ENCODE measurements at regions not wholly inside any gene's neighbourhood (a gene's known extent, or its start where the extent isn't known, plus 50 kb on each side); places are given as distances from the start of the nearest gene placed in this dataset.
"Not testable (repeated sequence)": the region's sequence is repeated elsewhere in the genome, so short reads cannot be mapped to it uniquely, and the experiment has no call there.

- DNase-seq: no peak
- Histone ChIP-seq H3K9me3 (ENCODE audit: control insufficient read depth, low read length) (no peaks in the 10 kb centered on the region), H3K4me1 (ENCODE audit: control insufficient read depth in 1 of 2, insufficient read depth in 2 of 2, low read length in 2 of 2) (no peaks in the 10 kb centered on the region), H3K36me3 (ENCODE audit: control insufficient read depth in 1 of 2, insufficient read depth in 2 of 2, low read length in 1 of 2) (no peaks in the 10 kb centered on the region), H3K4me3 (ENCODE audit: low read length in 2 of 2) (no peak overlapping the region), H3K27me3 (ENCODE audit: control insufficient read depth in 1 of 2, insufficient read depth in 2 of 2, low read length in 1 of 2) (no peaks in the 10 kb centered on the region), H3K27ac (ENCODE audit: low read depth in 1 of 2, low read length in 2 of 2) (no peak overlapping the region)
- 64 to 74% methylated on average over 3 of the region's 3 CpGs for WGBS, 2 donors
- intact Hi-C loops (cut with DNase I): no loop called here
- no peak for ATAC-seq (ENCODE audit: low FRiP score)
Measured at GRCh38 chr2:194698012-194698411, 959.0 kb upstream of the SLC39A10 start.

DNA sequence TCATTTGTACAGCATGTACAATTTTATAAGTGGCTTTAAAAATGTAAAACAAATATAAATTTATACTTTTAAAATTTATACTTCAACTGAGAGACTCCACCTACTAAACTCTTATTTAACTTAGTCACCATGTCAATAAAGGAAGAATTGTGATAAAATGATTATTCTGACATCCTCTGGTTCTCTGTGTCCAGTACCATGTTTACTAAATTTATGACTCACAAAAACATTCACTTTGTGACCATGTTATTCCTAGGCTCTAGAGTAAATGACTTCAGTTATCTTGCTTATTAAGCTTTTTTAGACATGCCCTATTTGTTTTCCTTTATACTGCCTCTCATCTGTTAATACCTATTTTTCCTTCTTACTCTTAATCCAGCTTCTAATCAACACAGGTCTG lies 959.6 kb upstream of the SLC39A10 start:
- H3K9me3 ChIP-seq (ENCODE audit: control insufficient read depth, low read length): no peaks in the 10 kb centered on the region
- no peaks in the 10 kb centered on the region for H3K4me1 ChIP-seq (ENCODE audit: control insufficient read depth in 1 of 2, insufficient read depth in 2 of 2, low read length in 2 of 2)
- DNase-seq: no peak
- H3K27ac ChIP-seq (ENCODE audit: low read depth in 1 of 2, low read length in 2 of 2): no peak overlapping the region
- H3K36me3 ChIP-seq (ENCODE audit: control insufficient read depth in 1 of 2, insufficient read depth in 2 of 2, low read length in 1 of 2): no peaks in the 10 kb centered on the region
- H3K27me3 ChIP-seq (ENCODE audit: control insufficient read depth in 1 of 2, insufficient read depth in 2 of 2, low read length in 1 of 2): no peaks in the 10 kb centered on the region
- no peak for ATAC-seq (ENCODE audit: low FRiP score)
- intact Hi-C loops (cut with DNase I): no loop called here
- H3K4me3 ChIP-seq (ENCODE audit: low read length in 2 of 2): no peak overlapping the region

GRCh38 chr2:194696690-194697089 lies 960.3 kb upstream of the SLC39A10 start:
- Histone ChIP-seq H3K27ac (ENCODE audit: low read depth in 1 of 2, low read length in 2 of 2) (no peak overlapping the region), H3K27me3 (ENCODE audit: control insufficient read depth in 1 of 2, insufficient read depth in 2 of 2, low read length in 1 of 2) (no peaks in the 10 kb centered on the region), H3K36me3 (ENCODE audit: control insufficient read depth in 1 of 2, insufficient read depth in 2 of 2, low read length in 1 of 2) (no peaks in the 10 kb centered on the region), H3K4me1 (ENCODE audit: control insufficient read depth in 1 of 2, insufficient read depth in 2 of 2, low read length in 2 of 2) (no peaks in the 10 kb centered on the region), H3K4me3 (ENCODE audit: low read length in 2 of 2) (no peak overlapping the region), H3K9me3 (ENCODE audit: control insufficient read depth, low read length) (no peaks in the 10 kb centered on the region)
- ATAC-seq (ENCODE audit: low FRiP score): no peak
- intact Hi-C loops (cut with DNase I): no loop called here
- no peak for DNase-seq

DNA sequence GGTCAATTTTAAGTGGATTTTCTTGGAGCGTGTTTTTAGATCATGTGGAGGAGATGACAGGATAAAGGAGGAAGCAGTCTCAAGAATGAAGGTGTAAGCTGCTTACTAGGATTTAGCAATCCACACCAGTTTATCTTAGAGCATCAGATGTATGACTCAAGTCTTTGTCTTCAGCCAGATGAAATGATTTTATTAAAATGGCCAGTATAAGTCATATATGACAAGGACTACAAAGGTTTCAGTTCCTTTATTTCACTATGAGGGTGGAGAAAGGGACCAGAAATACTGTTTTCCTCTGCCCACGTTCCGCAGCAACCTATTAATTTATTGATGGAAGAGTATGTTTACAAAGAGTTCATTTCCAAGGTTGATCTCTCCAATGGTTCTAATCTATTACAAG lies 970.5 kb upstream of the SLC39A10 start:
- no peak overlapping the region for H3K4me3 ChIP-seq (ENCODE audit: low read length in 2 of 2)
- WGBS, 2 donors: 76 to 77% methylated on average over 3 of the region's 3 CpGs

GRCh38 chr2:194674043-194674442 lies 983.0 kb upstream of the SLC39A10 start:
- Histone ChIP-seq H3K27me3 (ENCODE audit: control insufficient read depth in 1 of 2, insufficient read depth in 2 of 2, low read length in 1 of 2) (no peaks in the 10 kb centered on the region), H3K4me1 (ENCODE audit: control insufficient read depth in 1 of 2, insufficient read depth in 2 of 2, low read length in 2 of 2) (no peaks in the 10 kb centered on the region), H3K27ac (ENCODE audit: low read depth in 1 of 2, low read length in 2 of 2) (no peak overlapping the region), H3K36me3 (ENCODE audit: control insufficient read depth in 1 of 2, insufficient read depth in 2 of 2, low read length in 1 of 2) (no peaks in the 10 kb centered on the region), H3K4me3 (ENCODE audit: low read length in 2 of 2) (no peak overlapping the region), H3K9me3 (ENCODE audit: control insufficient read depth, low read length) (no peaks in the 10 kb centered on the region)
- no peak for ATAC-seq (ENCODE audit: low FRiP score)
- 60 to 73% methylated on average over 1 of the region's 1 CpG for WGBS, 2 donors
- no peak for DNase-seq
- intact Hi-C loops (cut with DNase I): no loop called here

More for the DNA sequence above, 970.5 kb upstream of the SLC39A10 start:
- Histone ChIP-seq H3K27me3 (ENCODE audit: control insufficient read depth in 1 of 2, insufficient read depth in 2 of 2, low read length in 1 of 2) (no peaks in the 10 kb centered on the region), H3K9me3 (ENCODE audit: control insufficient read depth, low read length) (no peaks in the 10 kb centered on the region), H3K4me1 (ENCODE audit: control insufficient read depth in 1 of 2, insufficient read depth in 2 of 2, low read length in 2 of 2) (no peaks in the 10 kb centered on the region), H3K27ac (ENCODE audit: low read depth in 1 of 2, low read length in 2 of 2) (no peak overlapping the region), H3K36me3 (ENCODE audit: control insufficient read depth in 1 of 2, insufficient read depth in 2 of 2, low read length in 1 of 2) (no peaks in the 10 kb centered on the region)
- intact Hi-C loops (cut with DNase I): no loop called here
- no peak for DNase-seq
- no peak for ATAC-seq (ENCODE audit: low FRiP score)

DNA sequence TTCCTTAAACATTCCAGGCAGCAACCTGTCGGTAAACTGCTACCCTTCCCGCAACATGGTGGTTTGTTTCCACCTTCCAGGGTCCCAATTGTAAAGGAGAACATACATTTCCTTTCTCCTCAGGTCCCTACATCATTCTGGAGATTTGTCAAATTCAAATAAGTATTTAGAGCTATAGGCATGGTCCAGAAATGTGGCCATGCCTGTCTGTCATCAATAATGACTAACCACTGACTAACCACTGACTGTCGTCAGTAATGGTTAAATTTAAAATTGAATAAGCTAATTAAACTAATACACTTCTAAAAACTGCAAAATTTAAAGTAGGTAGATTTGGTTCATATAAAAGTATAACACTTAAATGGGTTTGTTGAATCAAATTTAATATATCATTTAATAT lies 984.0 kb upstream of the SLC39A10 start:
- Histone ChIP-seq H3K27me3 (ENCODE audit: control insufficient read depth in 1 of 2, insufficient read depth in 2 of 2, low read length in 1 of 2) (no peaks in the 10 kb centered on the region), H3K27ac (ENCODE audit: low read depth in 1 of 2, low read length in 2 of 2) (no peak overlapping the region), H3K36me3 (ENCODE audit: control insufficient read depth in 1 of 2, insufficient read depth in 2 of 2, low read length in 1 of 2) (no peaks in the 10 kb centered on the region), H3K9me3 (ENCODE audit: control insufficient read depth, low read length) (no peaks in the 10 kb centered on the region), H3K4me1 (ENCODE audit: control insufficient read depth in 1 of 2, insufficient read depth in 2 of 2, low read length in 2 of 2) (no peaks in the 10 kb centered on the region), H3K4me3 (ENCODE audit: low read length in 2 of 2) (no peak overlapping the region)
- WGBS, 2 donors: 77 to 83% methylated on average over 3 of the region's 3 CpGs
- intact Hi-C loops (cut with DNase I): no loop called here
- DNase-seq (no peak), ATAC-seq (ENCODE audit: low FRiP score) (no peak)

GRCh38 chr2:194661431-194661830 lies 995.6 kb upstream of the SLC39A10 start:
- H3K9me3 ChIP-seq (ENCODE audit: control insufficient read depth, low read length): peaks cover 1% of the 10 kb centered on the region
- H3K4me3 ChIP-seq (ENCODE audit: low read length in 2 of 2): no peak overlapping the region
- ATAC-seq (ENCODE audit: low FRiP score): no peak
- H3K4me1 ChIP-seq (ENCODE audit: control insufficient read depth in 1 of 2, insufficient read depth in 2 of 2, low read length in 2 of 2): no peaks in the 10 kb centered on the region
- no peak overlapping the region for H3K27ac ChIP-seq (ENCODE audit: low read depth in 1 of 2, low read length in 2 of 2)
- no peaks in the 10 kb centered on the region for H3K36me3 ChIP-seq (ENCODE audit: control insufficient read depth in 1 of 2, insufficient read depth in 2 of 2, low read length in 1 of 2)
- WGBS, 2 donors: 97 to 98% methylated on average over 2 of the region's 2 CpGs
- intact Hi-C loops (cut with DNase I): no loop called here
- no peaks in the 10 kb centered on the region for H3K27me3 ChIP-seq (ENCODE audit: control insufficient read depth in 1 of 2, insufficient read depth in 2 of 2, low read length in 1 of 2)
- no peak for DNase-seq

- intact Hi-C loops (cut with DNase I); ATAC-seq (ENCODE audit: low FRiP score); H3K36me3 ChIP-seq (ENCODE audit: control insufficient read depth in 1 of 2, insufficient read depth in 2 of 2, low read length in 1 of 2); H3K9me3 ChIP-seq (ENCODE audit: control insufficient read depth, low read length); H3K27me3 ChIP-seq (ENCODE audit: control insufficient read depth in 1 of 2, insufficient read depth in 2 of 2, low read length in 1 of 2); H3K4me1 ChIP-seq (ENCODE audit: control insufficient read depth in 1 of 2, insufficient read depth in 2 of 2, low read length in 2 of 2); H3K4me3 ChIP-seq (ENCODE audit: low read length in 2 of 2); H3K27ac ChIP-seq (ENCODE audit: low read depth in 1 of 2, low read length in 2 of 2): not testable (repeated sequence)
- WGBS, 2 donors: 91 to 94% methylated on average over 9 of the region's 9 CpGs
- peak in 1 of 2 donors; percentile 26 for DNase-seq
Measured at GRCh38 chr2:194639057-194639456, 1018.0 kb upstream of the SLC39A10 start.

- DNase-seq: no peak
- no peaks in the 10 kb centered on the region for H3K36me3 ChIP-seq (ENCODE audit: control insufficient read depth in 1 of 2, insufficient read depth in 2 of 2, low read length in 1 of 2)
- no peak overlapping the region for H3K4me3 ChIP-seq (ENCODE audit: low read length in 2 of 2)
- H3K9me3 ChIP-seq (ENCODE audit: control insufficient read depth, low read length): no peaks in the 10 kb centered on the region
- H3K27me3 ChIP-seq (ENCODE audit: control insufficient read depth in 1 of 2, insufficient read depth in 2 of 2, low read length in 1 of 2): no peaks in the 10 kb centered on the region
- intact Hi-C loops (cut with DNase I): no loop called here
- WGBS, 2 donors: 75 to 80% methylated on average over 6 of the region's 6 CpGs
- no peak overlapping the region for H3K27ac ChIP-seq (ENCODE audit: low read depth in 1 of 2, low read length in 2 of 2)
- H3K4me1 ChIP-seq (ENCODE audit: control insufficient read depth in 1 of 2, insufficient read depth in 2 of 2, low read length in 2 of 2): no peaks in the 10 kb centered on the region
- no peak for ATAC-seq (ENCODE audit: low FRiP score)
Measured at GRCh38 chr2:194621945-194622344, 1035.1 kb upstream of the SLC39A10 start.

DNA sequence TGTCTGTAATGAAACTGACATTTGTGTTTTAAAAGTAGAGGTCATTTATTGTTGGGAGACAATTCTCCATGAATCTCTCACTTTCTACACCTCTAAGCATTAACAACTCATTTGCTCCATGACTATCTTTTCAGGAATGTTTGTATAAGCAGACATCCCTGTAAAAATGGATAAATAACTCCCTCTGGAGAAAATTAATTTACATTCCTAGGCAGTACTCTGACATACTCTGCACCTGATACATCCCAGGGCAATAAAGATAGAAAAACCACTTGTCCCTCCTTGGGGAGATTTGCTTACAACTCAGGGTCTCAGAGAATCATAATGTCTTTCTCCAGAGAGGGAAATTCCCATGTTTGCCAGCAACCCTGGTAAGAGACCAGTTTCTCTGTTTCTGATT lies 1037.7 kb upstream of the SLC39A10 start:
- H3K9me3 ChIP-seq (ENCODE audit: control insufficient read depth, low read length): no peaks in the 10 kb centered on the region

More for the DNA sequence above, 1037.7 kb upstream of the SLC39A10 start:
- Histone ChIP-seq H3K4me1 (ENCODE audit: control insufficient read depth in 1 of 2, insufficient read depth in 2 of 2, low read length in 2 of 2) (no peaks in the 10 kb centered on the region), H3K27me3 (ENCODE audit: control insufficient read depth in 1 of 2, insufficient read depth in 2 of 2, low read length in 1 of 2) (no peaks in the 10 kb centered on the region), H3K4me3 (ENCODE audit: low read length in 2 of 2) (no peak overlapping the region), H3K36me3 (ENCODE audit: control insufficient read depth in 1 of 2, insufficient read depth in 2 of 2, low read length in 1 of 2) (no peaks in the 10 kb centered on the region), H3K27ac (ENCODE audit: low read depth in 1 of 2, low read length in 2 of 2) (no peak overlapping the region)
- ATAC-seq (ENCODE audit: low FRiP score) (no peak), DNase-seq (no peak)
- intact Hi-C loops (cut with DNase I): no loop called here

Data from aorta (tissue), 5 donors.